HG03159 (cell line): ENCODE measurements at regions not wholly inside any gene's neighbourhood (a gene's known extent, or its start where the extent isn't known, plus 50 kb on each side); places are given as distances from the start of the nearest gene placed in this dataset.
"Not testable (repeated sequence)": the region's sequence is repeated elsewhere in the genome, so short reads cannot be mapped to it uniquely, and the experiment has no call there.

ENCODE experiments used
- ATAC-seq: cut with Tn5 transposase; IDR thresholded peaks from one replicate; pipeline ENCODE4 v1.9.1; 2021; ENCODE audit warnings: mild to moderate bottlenecking, moderate library complexity; ENCODE audit not compliant: unreplicated experiment

GRCh38 chr1:195851804-195852203 is 756.4 kb downstream of the KCNT2 start:
- ATAC-seq: no peak

GRCh38 chr1:195851016-195851601 is 757.1 kb downstream of the KCNT2 start:
- no peak for ATAC-seq

- ATAC-seq: no peak
Measured at GRCh38 chr1:195849180-195849579, 759.1 kb downstream of the KCNT2 start.

- not testable (repeated sequence) for ATAC-seq
Measured at GRCh38 chr1:195847957-195848875, 760.0 kb downstream of the KCNT2 start.

GRCh38 chr1:195831789-195832188 is 776.5 kb downstream of the KCNT2 start:
- ATAC-seq: no peak

GRCh38 chr1:195828325-195828724 is 779.9 kb downstream of the KCNT2 start:
- no peak for ATAC-seq

- no peak for ATAC-seq
Measured at GRCh38 chr1:195820925-195821324, 787.3 kb downstream of the KCNT2 start.

GRCh38 chr1:195806060-195806459 is 802.2 kb downstream of the KCNT2 start:
- no peak for ATAC-seq

- ATAC-seq: no peak
Measured at GRCh38 chr1:195804547-195804946, 803.7 kb downstream of the KCNT2 start.

- ATAC-seq: no peak
Measured at GRCh38 chr1:195799016-195799415, 809.2 kb downstream of the KCNT2 start.

- ATAC-seq: no peak
Measured at GRCh38 chr1:195794225-195794624, 814.0 kb downstream of the KCNT2 start.

GRCh38 chr1:195791796-195792195 is 816.4 kb downstream of the KCNT2 start:
- no peak for ATAC-seq

GRCh38 chr1:195790514-195791168 is 817.6 kb downstream of the KCNT2 start:
- ATAC-seq: no peak

GRCh38 chr1:195789321-195789720 is 818.9 kb downstream of the KCNT2 start:
- no peak for ATAC-seq

- ATAC-seq: no peak
Measured at GRCh38 chr1:195788721-195789120, 819.5 kb downstream of the KCNT2 start.

GRCh38 chr1:195785830-195786229 is 822.4 kb downstream of the KCNT2 start:
- no peak for ATAC-seq

- no peak for ATAC-seq
Measured at GRCh38 chr1:195773931-195774330, 834.3 kb downstream of the KCNT2 start.

- ATAC-seq: no peak
Measured at GRCh38 chr1:195769461-195769860, 838.8 kb downstream of the KCNT2 start.

GRCh38 chr1:195768936-195769335 is 839.3 kb downstream of the KCNT2 start:
- no peak for ATAC-seq

GRCh38 chr1:195768377-195768776 is 839.9 kb downstream of the KCNT2 start:
- ATAC-seq: no peak

GRCh38 chr1:195766709-195767108 is 841.5 kb downstream of the KCNT2 start:
- no peak for ATAC-seq

- no peak for ATAC-seq
Measured at GRCh38 chr1:195765099-195765498, 843.1 kb downstream of the KCNT2 start.
